ENCODE measurements at regions not wholly inside any gene's neighbourhood (a gene's known extent, or its start where the extent isn't known, plus 50 kb on each side); places are given as distances from the start of the nearest gene placed in this dataset.

DNA sequence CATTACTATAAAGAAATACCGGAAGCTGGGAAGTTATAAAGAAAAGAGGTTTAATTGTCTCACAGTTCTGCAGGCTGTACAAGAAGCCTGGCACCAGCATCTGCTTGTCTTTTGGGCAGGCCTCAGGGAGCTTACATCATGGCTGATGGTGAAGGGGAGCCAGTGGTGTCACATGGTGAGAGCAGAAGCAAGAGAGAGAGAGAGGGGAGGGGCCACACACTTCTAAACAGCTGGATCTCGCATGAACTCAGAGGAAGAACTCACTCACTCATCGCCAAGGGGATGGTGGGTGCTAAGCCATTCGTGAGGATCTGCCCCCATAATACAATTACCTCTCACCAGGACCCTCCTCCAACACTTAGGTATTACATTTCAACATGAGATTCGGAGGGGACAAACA, 51.8 kb upstream of the ANKRD34C start:
- DNase-seq = no peak

DNA sequence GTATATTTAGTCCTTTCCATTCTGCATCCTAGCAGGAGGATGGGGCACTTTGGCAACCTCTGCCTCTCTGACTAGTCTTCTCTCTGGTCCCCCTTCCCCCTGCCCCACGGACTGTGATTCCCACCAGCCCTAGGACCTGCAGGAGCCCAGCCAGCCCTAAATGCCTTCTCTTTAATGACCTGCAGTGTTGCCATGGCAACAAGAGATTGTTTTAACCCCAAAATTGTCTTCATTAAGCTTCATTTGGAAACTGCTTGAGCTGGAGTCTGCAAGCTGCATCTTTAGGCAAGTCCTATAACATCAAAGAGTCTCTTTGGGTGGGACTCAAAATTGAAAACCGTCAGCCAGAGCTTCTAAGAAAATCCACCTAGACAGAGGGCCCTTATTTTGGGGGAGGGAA, 59.7 kb upstream of the ANKRD34C start:
- DNase-seq = no peak

DNA sequence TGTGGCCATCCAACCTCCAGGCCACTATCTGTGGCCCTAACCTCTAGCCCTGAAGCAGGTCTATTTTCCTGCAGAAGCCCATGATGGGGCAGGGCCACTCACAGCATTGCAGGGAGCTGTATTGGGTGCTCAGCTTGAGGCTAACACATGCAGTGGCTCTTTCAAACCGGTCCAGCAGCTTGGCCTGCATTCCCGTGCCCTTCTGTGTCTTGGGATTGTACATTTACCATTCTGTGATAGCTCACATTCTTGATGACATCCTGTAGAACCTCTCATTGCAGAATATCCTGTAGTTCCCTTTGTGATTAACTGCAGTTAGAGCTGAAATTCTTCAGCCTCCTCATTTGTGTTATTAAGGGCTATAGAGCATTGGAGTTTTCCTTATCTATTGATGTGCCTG, 60.8 kb upstream of the ANKRD34C start:
- no peak for DNase-seq

DNA sequence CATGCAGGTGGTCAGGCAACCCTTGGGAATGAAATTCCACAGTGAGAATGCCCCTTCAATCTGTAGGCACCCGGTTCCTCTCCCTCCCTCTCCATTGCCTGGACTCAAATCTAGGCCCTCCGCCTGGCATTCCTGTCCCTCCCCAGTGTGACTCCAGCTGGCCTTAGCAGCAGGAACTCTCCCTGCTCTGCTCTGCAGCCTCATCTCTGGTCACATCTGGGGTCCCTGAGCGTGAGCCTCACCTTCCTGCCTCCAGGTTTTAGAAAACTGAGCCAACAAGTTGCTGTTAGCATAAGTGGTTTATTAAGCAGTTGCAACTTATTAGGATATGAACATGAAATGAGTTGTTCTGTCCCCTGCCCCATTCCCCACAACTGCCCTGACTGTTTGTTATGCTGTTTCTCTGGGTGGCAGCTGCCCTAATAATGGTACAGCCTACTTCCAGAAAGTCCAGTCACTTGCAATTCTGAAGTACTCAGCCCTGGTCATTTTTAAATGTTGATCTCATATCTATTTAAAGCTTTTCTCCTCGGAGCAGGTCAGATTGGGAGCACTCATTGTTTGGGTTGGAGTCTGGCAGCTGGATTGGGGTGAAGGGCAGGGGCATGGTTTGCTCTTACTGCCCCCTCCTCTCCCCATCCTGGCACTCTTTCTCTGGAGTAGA, 63.0 kb upstream of the ANKRD34C start:
- DNase-seq = no peak

DNA sequence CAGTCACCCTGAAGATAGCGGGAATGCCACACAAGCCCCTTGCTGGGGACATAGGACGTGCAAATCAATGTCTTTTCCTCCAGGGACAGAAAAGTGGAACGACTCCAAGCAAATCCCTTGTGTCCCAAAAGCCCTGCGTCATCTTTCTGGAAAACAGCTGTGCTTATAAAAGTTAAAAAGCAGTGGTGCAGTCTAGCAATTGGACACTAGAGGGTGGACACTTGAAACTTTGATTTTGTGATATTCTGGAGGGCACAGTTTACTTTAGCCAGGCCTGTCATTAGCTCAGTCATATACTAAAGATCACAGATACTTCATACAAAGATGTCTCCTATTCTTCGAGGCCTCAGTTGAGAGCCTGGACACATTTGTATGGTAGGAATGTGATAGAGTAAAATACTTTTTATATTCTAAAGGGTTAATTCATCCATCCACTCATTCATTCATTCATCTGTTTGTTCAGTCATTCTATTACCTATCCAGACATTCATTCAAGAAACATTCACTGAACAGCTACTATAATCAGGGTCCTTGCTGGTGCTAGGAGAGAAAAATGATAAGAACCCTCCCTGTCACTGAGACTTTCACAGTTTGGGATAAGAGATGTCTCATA, 63.8 kb upstream of the ANKRD34C start:
- no peak for DNase-seq

DNA sequence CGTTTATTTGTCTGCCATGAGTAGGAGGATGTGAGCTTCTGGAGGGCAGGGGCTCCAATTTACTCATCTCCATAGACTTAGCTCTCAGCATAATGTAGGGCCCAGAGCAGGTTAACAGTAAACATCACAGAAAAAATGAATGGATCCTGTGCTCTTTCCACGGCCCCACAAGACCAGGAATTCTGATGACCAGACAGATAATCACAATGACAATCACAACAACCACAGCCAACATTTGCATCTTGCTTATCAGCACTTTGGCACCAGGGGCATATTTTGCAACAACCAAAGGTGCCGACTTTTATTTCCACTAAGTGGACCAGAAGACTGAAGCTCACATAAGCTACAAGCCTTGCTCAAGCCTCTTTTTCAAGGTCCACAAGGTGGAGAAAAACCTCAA, 68.9 kb upstream of the ANKRD34C start:
- DNase-seq = no peak

DNA sequence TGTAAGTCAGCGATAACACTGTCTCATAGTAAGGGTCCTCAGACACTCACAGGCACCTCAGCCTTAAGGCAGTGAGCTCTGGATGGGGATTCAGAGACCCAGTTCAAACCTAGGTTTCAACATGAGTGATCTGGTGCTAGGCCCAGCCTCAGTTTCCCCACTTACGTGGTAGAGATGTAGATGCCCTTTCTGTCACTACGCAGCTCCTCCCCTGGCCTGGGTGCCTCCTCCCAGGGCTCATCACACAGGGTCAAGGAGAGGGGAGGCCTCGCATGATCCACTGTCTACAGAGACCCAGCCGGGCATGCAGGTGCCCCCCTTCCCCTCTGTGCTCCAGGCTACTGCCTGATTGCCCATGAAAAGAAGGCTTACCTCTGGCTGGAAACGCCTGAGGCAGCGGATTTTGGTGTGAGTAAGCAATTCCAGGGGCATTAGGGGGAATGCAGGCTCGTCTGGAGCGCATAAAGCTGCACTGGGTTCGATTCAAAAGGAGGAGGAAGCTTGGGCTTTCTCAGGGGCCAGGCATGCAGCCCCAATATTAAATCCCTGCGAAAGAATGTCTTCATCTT, 69.8 kb upstream of the ANKRD34C start:
- no peak for DNase-seq

DNA sequence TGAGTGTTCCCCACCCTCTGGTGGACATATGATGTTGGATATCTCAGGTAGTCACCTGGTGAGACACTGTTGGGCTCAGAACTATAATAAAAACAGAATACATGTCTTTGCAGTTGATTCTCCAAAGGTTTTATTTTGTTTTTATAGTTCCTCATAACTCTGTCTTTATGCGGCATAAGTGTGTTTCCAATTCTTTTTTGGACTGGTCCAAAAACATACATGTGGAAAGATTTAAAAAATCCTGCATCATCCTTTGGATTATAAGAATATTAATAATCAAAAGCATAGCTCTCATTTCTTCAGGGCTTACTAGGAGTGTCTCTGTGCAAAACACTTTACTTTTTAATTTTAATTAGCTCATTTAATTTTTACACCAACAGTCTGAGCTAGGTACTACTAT, 71.0 kb upstream of the ANKRD34C start:
- no peak for DNase-seq

DNA sequence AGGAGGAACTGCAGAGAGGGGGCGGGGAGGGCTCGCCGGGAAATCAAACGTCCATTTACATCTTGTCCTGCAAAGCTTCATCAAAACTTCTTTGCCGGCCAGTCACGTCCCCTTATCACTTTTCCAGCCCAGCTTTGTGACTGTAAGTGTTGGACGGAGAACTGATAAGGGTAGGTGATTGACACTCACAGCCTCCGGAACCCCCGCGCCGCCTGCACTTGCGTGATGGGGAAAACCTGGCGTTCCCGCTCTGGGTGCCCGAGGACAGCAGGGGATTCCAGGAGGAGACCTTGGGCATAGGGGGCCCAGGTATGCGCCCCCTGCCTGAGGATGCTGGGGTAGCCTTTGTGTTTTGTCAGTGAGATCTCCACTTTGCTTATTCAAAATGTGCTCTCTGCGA, 72.8 kb upstream of the ANKRD34C start:
- DNase-seq = no peak

DNA sequence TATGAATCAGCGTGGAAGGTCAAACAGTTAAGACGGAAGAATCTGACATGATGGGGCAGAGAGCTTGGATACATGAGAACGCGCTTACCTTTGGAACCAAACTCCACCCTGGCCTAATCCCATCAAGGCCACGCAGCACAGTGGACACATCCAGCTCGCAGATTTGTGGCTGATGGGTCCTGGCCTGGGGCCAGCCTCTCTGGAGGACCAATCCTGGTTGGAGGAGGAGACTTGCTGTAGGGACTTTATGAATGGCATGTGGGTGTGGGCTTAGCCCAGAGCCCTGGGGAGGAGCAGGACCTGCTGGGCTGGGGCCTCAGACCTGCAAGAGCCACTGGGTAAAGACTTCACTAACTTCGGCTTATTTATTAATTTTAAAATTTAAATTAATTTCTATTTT, 73.4 kb upstream of the ANKRD34C start:
- no peak for DNase-seq

DNA sequence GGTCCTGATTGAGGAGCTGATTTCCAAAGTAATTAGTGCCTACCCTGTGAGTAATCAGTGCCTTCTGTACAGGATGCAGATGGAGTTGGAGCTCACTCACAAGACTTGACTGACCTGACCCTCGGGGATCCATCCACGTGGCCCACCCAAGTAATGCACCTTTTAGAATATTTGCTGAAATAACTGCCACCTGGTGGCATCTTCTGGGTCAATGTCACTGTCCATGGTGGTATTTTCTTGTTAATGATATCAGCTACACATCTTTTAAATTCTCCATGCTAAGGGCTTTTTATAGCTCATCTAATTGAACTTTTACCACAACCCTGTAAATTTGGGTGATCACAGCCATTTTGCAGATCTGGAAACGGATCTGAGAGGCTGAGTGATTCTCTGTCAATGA, 74.3 kb upstream of the ANKRD34C start:
- no peak for DNase-seq

DNA sequence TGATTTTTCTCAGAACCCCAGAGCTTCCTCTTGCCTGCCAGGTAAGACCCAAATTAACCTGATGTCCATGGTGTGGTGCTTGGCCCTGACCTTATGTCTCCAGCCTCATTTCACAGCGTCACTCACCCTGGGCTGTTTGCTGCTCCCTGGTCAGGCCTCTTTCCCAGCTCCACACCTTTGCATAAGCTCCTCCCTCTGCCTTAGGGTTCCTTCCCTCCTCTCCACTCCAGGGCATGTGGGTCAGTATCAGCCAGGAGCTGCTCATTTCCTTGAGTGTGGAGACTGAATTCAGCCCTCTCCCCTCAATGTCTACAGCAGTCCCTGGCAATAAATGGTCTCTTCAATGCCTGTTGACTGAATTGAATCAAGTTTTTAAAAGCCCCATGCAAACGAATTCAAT, 75.6 kb upstream of the ANKRD34C start:
- DNase-seq = no peak

DNA sequence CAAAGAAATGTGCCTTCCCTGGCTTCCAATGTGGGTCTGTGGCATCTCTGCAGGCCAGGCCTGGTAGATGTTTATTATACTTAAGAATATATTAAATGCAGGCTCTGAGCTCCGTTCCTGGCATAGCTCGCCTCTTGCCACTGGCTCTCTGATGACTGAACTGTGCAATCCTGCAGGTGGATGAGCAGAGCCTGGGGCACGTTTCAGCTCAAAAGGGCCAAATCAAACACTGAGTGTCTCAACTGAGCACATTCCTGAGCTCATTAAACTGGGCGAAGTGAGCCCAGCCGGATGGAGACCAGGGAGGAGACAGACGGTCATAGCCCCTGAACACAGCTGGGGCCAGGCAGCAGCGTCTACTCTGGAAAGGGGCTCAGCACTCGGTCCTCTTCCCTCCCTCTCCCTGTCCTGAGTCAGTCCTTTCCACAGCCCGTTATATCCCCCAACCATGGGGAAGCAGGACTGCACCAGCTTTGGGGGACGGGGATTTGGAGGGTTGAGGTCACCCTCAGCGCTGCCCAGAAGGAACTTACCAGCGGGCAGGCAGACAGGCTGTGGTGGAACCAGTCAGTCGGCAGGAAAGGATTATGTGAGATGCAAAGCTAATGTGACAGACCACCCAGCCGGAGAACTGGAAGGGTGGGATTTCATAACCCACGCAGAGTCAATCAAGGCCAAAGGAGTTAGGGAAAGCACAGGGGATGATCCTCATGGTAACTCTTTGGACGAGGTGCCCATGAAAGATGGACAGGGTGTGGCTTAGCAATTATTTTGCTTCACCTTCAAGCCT, 77.4 kb upstream of the ANKRD34C start:
- DNase-seq = no peak

DNA sequence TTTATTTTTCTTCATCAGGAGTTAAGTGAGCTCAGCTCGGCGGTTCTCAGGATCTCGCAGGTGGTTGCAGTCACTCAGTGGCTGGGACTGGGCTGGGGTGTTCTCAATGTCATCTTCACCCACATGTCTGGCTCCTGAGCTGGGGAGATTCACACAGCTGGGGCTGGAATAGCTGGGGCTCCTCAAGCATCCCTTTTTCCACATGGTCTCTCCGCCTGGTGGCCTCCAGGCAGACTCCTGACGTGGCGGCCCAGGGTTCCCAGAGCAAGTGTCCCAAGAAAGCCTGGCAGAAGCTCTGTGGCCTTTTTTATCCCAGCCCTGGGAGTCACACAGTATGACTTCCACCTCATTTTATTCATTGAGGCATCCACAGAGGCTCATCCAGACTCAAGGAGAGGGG, 84.1 kb upstream of the ANKRD34C start:
- no peak for DNase-seq

DNA sequence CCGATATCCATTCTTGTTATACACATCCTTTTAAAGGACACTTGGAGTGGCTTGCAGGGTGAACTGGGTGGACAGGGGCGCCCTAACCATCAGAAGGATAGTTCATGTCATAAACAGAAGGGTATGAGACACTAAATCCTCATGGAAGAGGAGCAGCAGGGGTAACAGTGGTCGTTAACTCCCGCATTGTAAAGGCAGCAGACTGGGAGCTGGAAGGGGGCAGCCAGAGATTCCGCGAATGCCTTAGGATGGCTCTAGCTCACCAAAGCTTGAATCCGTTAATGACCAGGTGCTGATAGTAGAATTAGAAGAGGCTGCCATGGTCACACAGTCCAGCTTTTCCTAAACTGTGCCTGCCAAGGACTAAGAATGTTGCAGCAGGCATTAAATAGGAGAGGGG, 85.2 kb upstream of the ANKRD34C start:
- no peak for DNase-seq

DNA sequence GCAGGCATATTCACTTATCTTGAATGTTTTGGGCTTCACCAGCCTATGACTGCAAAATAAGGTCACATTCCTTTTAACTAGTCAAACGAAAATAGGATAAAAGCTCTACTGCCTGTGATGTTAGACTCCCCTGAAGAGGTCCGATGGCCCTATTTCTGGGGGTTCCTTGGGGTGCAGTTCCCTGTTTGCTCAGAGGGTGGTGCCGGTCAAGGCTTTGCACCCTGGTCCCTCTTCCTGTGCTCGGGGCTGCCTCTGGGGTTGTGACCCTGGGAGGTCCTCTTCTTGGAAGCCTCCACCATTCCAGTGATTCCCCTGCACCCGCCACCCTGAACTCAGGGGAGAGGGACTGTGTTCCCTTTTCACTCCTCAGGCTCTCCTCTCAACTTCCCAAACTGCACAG, 86.7 kb upstream of the ANKRD34C start:
- DNase-seq = no peak

DNA sequence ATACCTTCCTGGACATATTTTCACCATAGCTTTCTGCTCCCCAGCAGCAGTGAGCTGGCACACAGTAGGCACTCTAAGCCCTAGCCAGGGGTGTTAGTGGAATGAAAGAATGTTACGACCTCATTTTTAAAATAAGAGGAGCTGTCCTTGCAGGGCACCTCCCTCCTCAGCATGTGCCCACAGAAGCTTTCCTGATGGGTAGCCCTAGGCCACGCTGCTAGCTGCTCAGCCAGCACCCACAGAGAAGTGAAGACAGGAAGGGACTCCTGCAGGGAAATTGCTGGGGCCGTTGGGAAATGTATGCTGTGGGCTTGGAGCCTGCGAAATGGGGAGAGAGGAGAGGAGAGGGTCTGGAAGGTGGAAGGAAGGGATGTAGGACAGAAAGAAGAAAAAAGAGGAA, 87.3 kb upstream of the ANKRD34C start:
- DNase-seq = no peak

DNA sequence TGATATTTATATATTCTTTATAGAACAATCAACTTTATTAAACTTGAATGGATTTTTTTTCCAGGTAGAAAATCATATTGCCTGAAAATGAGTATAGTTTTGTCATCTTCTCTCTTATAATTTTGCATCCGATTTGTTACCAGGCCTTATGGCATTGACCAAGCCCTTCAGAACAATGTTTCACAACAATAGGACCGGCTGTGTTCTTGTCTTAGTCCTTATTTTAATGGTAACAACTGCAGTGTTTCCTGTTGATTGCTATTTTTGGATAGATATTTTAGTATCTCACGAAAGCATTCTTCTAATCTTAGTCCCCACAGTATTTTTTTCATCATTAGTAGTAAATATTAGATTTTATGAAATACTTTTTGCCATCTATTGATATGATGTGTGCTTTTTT, 88.1 kb upstream of the ANKRD34C start:
- no peak for DNase-seq

DNA sequence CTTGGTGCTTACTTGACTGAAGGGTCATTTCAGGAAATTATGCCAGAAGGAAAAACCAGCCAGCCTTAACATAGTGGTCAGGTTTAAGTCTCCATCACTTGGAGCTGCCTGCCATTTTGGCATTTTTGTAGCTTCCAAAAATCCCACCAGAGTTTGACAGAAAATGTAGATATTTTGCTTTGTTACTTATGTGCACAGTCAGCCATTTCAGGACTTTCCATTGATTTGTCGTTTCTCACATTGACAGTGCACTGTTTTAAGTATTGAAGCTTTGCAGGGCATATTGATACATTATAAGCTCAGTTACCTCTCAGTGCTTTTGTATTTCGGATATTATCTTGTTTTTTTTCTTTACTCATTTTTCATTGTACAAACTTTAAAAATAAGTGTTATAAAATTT, 89.0 kb upstream of the ANKRD34C start:
- DNase-seq = no peak

DNA sequence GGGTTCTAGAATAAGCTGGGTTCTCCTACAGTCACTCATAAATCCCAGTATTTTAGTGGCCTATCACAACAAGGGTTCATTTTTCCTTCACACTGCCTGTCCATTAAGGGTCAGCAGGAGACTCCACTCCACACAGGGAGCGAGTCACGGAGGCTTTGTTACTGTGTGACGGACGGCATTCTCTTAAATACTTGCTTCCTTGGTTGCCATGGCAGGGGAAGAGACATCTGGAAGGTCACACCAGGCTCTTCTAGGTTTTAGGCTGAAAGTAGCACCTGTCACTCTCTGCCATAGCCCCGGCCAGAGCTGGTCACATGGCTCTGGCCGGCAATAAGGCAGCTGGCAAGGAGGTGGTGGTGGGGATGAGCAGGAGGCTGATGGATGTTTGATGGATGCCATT, 89.4 kb upstream of the ANKRD34C start:
- DNase-seq = no peak

DNA sequence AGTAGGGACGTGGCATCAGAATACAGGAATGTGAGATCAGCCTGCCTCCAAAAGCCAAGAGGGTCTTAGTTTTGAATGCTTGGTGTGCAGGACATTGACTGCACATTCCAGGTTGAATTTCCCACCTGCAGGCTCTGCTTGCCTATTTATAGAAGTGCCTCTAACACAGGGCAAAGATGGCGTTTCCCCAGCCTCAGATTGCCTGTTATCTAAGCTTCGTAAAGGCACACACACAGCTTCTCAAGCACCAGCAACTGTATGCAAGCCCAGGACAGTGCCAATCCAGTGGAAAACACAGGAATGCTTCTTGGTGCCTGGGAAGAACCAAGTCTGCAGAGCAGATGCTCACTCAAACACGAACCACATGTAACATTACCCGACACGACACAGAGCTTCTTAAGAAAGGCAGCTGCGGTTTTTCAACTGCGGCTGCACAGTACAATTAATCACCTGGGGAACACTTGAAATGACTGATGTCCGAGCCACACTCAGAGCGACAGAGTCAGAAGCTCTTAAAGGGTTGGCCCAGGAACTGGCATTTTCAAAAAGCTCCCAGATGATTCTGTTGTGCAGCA, 90.0 kb upstream of the ANKRD34C start:
- no peak for DNase-seq

DNA sequence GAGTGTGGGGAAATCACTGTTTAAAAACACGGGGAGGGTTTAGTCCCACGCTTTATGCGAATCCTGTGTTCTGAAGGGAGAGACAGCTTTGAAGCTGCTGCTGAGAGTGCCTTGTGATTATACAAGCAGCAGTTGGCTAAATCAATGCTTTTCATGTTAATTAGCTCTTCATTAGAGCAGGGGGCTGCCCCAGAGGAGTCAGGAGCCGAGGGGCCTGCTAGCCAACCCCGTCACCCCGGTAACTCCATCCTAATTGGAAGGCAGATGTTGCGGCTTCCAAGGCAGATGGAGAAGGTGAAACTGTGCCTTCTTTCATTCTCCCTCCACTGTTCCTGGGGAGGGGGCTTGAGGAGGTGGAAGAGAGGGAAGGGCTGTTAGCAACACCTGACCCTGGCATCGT, 92.4 kb upstream of the ANKRD34C start:
- no peak for DNase-seq

DNA sequence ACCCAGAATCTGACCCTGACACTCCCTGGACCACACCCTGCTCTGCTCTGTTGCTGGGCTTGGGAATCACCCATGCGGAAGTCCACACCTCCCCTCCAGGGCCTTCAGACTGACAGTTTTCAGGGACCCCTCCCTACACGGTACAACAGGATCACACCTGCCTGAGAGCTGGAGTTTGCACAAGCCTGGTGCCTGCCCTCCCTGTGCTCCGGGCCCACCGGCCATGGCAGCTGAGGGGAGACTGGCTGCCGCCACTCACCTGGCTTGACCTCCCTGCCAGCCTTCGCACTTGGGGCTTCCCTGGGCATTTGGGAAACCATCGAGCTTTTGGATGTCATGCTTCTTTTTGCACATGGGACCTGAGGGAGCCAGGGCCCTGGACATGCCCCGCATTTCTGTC, 95.9 kb upstream of the ANKRD34C start:
- DNase-seq = no peak

DNA sequence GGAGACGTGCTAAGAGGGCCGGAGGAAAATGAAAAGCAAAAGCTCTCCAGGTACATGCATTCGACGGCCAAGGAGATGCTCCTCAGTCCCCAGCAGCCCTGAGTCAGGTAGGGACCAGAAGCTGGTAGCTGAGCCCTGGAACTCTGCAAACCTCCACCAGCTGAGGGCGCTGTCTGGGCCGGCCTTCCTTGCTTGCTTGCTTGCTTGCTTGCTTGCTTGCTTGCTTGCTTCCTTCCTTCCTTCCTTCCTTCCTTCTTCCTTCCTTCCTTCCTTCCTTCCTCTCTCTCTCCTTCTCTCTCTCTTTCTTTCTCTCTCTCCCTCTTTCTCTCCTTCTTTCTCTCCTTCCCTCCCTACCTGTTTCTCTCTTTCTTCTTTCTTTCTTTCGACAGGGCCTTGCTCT, 94.6 kb upstream of the RASGRF1 start:
- DNase-seq = peak in 3 of 4 experiments; percentile 10 to 36 (median 23)

Measured in suppressor macrophage (primary cell).